ENCODE measurements at regions not wholly inside any gene's neighbourhood (a gene's known extent, or its start where the extent isn't known, plus 50 kb on each side); places are given as distances from the start of the nearest gene placed in this dataset.

- Histone ChIP-seq H3K79me2 (ENCODE audit: insufficient read depth) (no peaks in the 10 kb centered on the region), H3K27me3 (ENCODE audit: insufficient read depth) (no peaks in the 10 kb centered on the region), H3F3A (replicated peaks; ENCODE audit: insufficient read depth) (no peaks in the 10 kb centered on the region), H3K9me2 (no peaks in the 10 kb centered on the region), H2AFZ (ENCODE audit: low read depth) (no peak overlapping the region), H3K9me3 (no peaks in the 10 kb centered on the region), H3K27ac (ENCODE audit: low read depth in 2 of 2, low read length in 1 of 2) (no peak overlapping the region), H3K9ac (no peak overlapping the region), H3K36me3 (replicated peaks in 1 of 2; ENCODE audit: control insufficient read depth in 1 of 2, insufficient read depth in 2 of 2, low read length in 1 of 2) (no peaks in the 10 kb centered on the region), H3K4me2 (no peak overlapping the region), H3K4me3 (ENCODE audit: low read depth in 2 of 2, low read length in 1 of 2) (no peak overlapping the region), H4K20me1 (ENCODE audit: insufficient read depth) (no peaks in the 10 kb centered on the region), H3K4me1 (ENCODE audit: control insufficient read depth in 1 of 2, insufficient read depth in 2 of 2, low read depth in 1 of 2, low read length in 1 of 2) (no peaks in the 10 kb centered on the region)
- TF ChIP-seq TEAD4 (IDR thresholded peaks at IDR 0.05; ENCODE audit: borderline replicate concordance, insufficient read depth) (no peak), PBX3 (IDR thresholded peaks at IDR 0.05) (no peak), IRF3 (IDR thresholded peaks at IDR 0.05; ENCODE audit: low read depth, low read length) (no peak), JUND (IDR thresholded peaks at IDR 0.05) (no peak), MAX (IDR thresholded peaks at IDR 0.05; ENCODE audit: low read depth) (no peak), ZBTB33 (IDR thresholded peaks at IDR 0.05; ENCODE audit: borderline replicate concordance, low read depth) (no peak), RAD21 (IDR thresholded peaks at IDR 0.05; ENCODE audit: low read length) (no peak)
- CTCF ChIA-PET = interaction anchor here (0.6 kb wide), 1 partner anchor 355 kb away, joined by 3 read pairs; no protein-coding TSS in a partner anchor
- 0% methylated on average over 3 of the region's 3 CpGs for WGBS (ENCODE audit: low lambda C conversion rate)
- DNase-seq = no peak
- POLR2A ChIA-PET = no interaction called here
Measured at GRCh38 chr6:6486595-6486994, 101.9 kb upstream of the LY86 start.

- Histone ChIP-seq H3F3A (replicated peaks; ENCODE audit: insufficient read depth) (no peaks in the 10 kb centered on the region), H3K9me3 (no peaks in the 10 kb centered on the region), H3K4me2 (no peak overlapping the region), H3K9ac (no peak overlapping the region), H2AFZ (ENCODE audit: low read depth) (no peak overlapping the region), H3K4me1 (ENCODE audit: control insufficient read depth in 1 of 2, insufficient read depth in 2 of 2, low read depth in 1 of 2, low read length in 1 of 2) (no peaks in the 10 kb centered on the region), H3K79me2 (ENCODE audit: insufficient read depth) (no peaks in the 10 kb centered on the region), H3K27ac (ENCODE audit: low read depth in 2 of 2, low read length in 1 of 2) (no peak overlapping the region), H3K36me3 (replicated peaks in 1 of 2; ENCODE audit: control insufficient read depth in 1 of 2, insufficient read depth in 2 of 2, low read length in 1 of 2) (no peaks in the 10 kb centered on the region), H3K27me3 (ENCODE audit: insufficient read depth) (no peaks in the 10 kb centered on the region), H3K9me2 (no peaks in the 10 kb centered on the region), H4K20me1 (ENCODE audit: insufficient read depth) (no peaks in the 10 kb centered on the region), H3K4me3 (ENCODE audit: low read depth in 2 of 2, low read length in 1 of 2) (no peak overlapping the region)
- POLR2A ChIA-PET = no interaction called here
- 6% methylated on average over 4 of the region's 4 CpGs for WGBS (ENCODE audit: low lambda C conversion rate)
- no peak for DNase-seq
- TF ChIP-seq ELF1 (IDR thresholded peaks at IDR 0.05) = no peak
- CTCF ChIA-PET = no interaction called here
Measured at GRCh38 chr6:6491761-6492160, 96.8 kb upstream of the LY86 start.

All from SK-N-SH (cell line).